HG03039 (cell line): ENCODE measurements at regions not wholly inside any gene's neighbourhood (a gene's known extent, or its start where the extent isn't known, plus 50 kb on each side); places are given as distances from the start of the nearest gene placed in this dataset.
"Not testable (repeated sequence)": the region's sequence is repeated elsewhere in the genome, so short reads cannot be mapped to it uniquely, and the experiment has no call there.

ENCODE experiments used
- ATAC-seq: cut with Tn5 transposase; IDR thresholded peaks from one replicate; pipeline ENCODE4 v1.9.1; 2021; ENCODE audit warnings: mild to moderate bottlenecking, moderate library complexity; ENCODE audit not compliant: unreplicated experiment

DNA sequence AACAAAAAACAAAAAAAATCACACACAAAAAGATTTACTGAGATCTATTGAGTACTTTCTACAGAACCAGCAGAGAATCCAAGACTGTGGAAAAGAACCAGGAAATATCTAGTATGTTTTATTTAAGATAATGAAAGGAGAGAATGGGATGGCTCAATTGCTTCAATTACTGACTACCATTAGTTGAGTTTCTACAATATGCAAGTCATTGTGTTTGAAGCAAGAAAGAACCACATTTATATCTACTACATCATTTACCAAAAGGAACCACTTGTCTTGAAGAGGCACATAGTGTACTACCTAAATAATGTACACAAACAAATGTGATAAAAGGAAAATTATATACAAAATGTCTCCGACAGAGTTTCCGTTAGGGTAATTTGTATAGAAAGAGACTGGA, 325.9 kb upstream of the TNC start:
- ATAC-seq: no peak

- no peak for ATAC-seq
Measured at GRCh38 chr9:115444959-115445358, 327.0 kb upstream of the TNC start.

- ATAC-seq: no peak
Measured at GRCh38 chr9:115445655-115446054, 327.7 kb upstream of the TNC start.

DNA sequence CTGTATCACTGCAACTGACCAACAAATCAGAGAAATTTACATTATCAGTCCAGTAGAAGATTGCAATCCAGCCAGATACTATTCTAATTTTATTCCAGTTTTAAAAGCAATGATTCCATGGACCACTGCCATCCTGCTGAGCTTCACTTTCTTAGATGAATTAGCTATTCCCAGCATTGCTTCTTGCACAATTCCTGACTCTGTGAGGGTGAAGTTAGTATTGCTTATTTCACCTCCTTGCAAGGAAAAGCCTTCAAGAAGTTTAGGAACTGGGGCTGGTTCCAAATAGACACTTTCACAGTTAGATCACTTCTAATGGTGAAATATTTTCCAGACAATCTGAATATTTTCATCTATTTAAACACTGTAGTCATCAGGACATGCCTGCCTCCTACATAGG, 338.6 kb upstream of the TNC start:
- ATAC-seq: no peak

GRCh38 chr9:115461280-115461679, 343.3 kb upstream of the TNC start:
- ATAC-seq: no peak

- ATAC-seq: no peak
Measured at GRCh38 chr9:115462623-115463022, 344.7 kb upstream of the TNC start.

- no peak for ATAC-seq
Measured at GRCh38 chr9:115466756-115467155, 348.8 kb upstream of the TNC start.

DNA sequence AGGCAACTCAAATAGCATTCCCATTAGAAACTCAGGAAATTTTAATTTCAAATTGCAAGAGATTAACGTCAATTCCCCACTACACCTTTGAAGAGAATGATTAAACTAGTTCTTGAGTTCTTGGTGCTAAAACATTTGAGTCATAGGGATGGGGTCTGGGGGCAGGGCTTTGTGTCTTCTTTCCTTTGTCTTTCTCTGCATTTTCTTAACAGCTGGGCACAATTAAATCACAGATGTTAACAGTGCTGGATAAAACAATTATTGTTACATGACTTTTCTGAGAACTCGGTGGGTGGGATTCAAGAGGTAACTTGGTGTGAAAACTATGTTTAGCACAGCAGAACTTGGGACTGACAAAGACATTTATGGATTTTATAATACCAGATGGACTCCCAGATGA, 351.9 kb upstream of the TNC start:
- ATAC-seq: no peak

DNA sequence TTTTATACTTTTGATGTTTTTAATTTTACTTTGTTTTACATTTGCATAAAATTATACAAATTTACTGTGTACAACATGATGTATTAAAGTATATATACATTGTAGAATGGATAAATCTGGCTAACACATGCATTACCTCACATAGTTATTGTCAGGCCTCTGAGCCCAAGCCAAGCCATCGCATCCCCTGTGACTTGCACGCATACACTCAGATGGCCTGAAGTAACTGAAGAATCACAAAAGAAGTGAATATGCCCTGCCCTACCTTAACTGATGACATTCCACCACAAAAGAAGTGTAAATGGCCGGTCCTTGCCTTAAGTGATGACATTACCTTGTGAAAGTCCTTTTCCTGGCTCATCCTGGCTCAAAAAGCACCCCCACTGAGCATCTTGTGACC, 355.1 kb upstream of the TNC start:
- ATAC-seq: not testable (repeated sequence)

GRCh38 chr9:115481769-115482168, 363.8 kb upstream of the TNC start:
- no peak for ATAC-seq

GRCh38 chr9:115482747-115483146, 364.8 kb upstream of the TNC start:
- no peak for ATAC-seq

DNA sequence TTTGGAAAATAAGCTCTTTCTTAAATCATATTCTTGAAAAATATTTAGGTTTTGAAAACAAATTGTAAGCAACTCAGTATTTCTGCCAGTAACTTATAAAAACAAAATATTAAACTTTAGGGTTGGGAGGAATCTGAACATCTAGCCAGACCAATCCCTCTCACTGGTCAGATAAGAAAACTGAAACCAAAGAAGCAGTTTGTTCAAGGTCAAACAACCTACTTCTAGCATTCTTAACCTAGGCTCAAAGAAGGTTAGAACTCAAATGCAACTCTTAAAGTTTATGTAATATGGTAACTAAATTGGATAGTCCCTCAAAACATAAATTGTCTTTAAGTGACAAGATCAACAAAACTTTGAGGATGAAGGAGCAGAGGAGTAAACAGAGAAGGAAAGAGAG, 374.9 kb upstream of the TNC start:
- no peak for ATAC-seq

GRCh38 chr9:115494393-115494792, 376.4 kb upstream of the TNC start:
- no peak for ATAC-seq

DNA sequence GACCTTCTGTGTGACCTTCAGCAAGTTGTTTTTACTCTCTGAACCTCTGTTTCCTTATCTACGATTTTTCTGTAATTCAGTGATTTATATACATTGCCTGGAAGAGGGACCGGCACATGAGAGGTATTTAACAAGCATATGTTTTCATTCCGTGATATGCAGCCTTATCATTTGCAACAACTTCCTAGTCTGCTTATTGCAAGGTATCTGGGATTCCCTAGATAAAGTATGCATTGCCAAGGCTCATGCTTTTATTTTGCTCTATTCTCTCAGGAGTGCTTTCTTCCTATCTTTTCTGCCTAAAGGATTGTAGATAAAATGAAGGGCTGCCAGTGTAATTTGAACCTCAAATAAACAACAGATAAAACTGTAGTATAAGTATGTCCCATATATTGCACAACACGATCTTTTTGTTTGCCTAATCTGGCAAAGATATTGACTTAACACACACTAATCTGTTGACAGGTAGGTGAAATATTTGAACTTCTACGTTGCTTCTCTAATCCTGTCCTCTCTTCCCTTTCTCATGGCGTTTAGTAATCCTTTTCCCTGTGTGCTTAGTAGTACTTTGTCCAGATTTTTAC, 377.2 kb upstream of the TNC start:
- no peak for ATAC-seq

GRCh38 chr9:115495836-115496235, 377.9 kb upstream of the TNC start:
- ATAC-seq: no peak

GRCh38 chr9:115498303-115498702, 380.3 kb upstream of the TNC start:
- no peak for ATAC-seq

- no peak for ATAC-seq
Measured at GRCh38 chr9:115507148-115507547, 389.2 kb upstream of the TNC start.

- ATAC-seq: no peak
Measured at GRCh38 chr9:115513148-115513547, 395.2 kb upstream of the TNC start.

DNA sequence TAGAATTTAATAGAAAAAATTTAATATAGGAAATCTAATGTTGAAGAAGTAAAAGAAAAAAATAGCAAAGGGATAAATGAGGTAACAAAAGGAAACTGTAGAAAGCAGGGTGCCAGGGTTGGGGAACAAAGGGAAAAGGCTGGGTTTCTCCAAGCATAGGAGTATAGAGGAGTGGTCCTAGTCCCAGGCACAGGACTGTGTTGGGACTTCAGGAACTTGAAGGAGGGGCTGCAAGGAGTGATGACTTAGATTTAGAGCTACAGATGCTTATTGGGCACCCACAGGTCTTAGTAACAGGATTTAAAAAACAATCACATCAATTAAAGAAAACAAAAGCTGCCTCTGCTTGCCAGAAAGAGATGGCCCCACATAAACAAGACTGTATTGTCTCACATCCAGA, 396.5 kb upstream of the TNC start:
- no peak for ATAC-seq

GRCh38 chr9:115517335-115518075, 399.5 kb upstream of the TNC start:
- no peak for ATAC-seq

DNA sequence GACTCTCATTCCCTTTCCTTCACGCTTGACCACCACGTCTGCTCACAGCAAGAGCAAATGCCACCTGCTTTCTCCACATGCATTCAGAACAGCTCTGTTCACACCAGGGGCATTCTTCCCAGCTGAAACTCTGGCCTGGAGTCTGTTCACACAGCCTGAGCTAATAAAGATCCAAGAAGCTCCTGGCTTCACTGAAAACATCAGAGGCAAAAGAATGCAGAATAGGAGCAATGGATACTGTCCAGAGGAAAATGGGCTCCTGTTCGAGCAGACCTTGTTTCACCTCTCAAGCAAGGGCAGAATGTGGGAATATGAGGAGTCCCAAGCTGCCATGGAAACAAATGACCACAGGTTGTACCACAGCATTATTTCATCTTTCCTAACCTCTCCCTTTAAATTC, 402.7 kb upstream of the TNC start:
- ATAC-seq: no peak

GRCh38 chr9:115522912-115523311, 405.0 kb upstream of the TNC start:
- no peak for ATAC-seq
